Omental fat pad (tissue), 3 donors: ENCODE measurements at regions not wholly inside any gene's neighbourhood (a gene's known extent, or its start where the extent isn't known, plus 50 kb on each side); places are given as distances from the start of the nearest gene placed in this dataset.

Experiments
- ATAC-seq: fragments of 150-250 bp; one replicate; pipeline ENCODE4 v1.9.1; 2016; ENCODE audit warnings: mild to moderate bottlenecking, moderate library complexity; ENCODE audit not compliant: low FRiP score
- DNase-seq: peaks from one replicate; pipeline ENCODE4 v3.0.0-alpha.2; 2019; ENCODE audit warnings: low spot score
- TF ChIP-seq, protein P1 (sequence below), 3 donors: fragments of 450-650 bp; IDR thresholded peaks; one replicate each; pipeline ENCODE4 v1.5.1; 2016 to 2017; ENCODE audit warnings: antibody characterized with exemption in 3 of 3, mild to moderate bottlenecking in 3 of 3, moderate library complexity in 2 of 3

DNA sequence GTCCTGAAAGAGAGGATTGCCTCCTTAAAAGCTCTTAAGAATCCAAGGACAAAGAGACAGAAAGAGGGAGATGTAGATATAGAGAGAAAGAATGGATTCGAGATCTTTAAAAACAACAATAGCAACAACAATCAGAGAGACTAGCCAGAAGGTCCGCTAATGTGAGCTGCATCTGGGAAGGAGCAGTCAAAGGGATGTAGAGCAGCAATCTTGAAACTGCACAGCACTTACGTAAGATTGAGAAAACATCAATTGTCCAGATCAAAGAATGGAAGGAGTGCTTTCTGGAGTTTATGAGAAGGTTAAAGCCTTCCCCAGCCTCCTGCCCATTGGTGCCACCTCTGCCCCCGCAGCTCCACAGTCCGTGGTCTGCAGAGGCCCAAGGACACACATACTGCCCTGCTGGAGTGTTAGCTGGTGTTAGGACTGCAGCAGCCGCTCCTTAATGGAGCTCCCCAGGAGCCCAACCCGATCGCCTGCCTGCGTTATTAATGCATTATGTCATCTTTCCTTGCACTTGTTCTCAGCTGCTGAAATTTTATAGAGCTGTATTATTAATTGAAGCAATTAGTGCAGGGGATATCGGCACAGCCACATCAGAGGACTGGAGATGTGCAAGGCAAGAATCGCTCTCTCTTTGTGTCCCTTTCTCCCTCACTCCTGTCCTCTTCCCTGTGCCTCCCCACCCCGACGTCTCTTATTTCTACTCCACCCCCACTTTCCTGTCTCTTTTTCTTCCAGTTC is 73.0 kb upstream of the CALM2 start:
- no peak for ATAC-seq
- DNase-seq, result no peak
- TF ChIP-seq, protein P1, sequence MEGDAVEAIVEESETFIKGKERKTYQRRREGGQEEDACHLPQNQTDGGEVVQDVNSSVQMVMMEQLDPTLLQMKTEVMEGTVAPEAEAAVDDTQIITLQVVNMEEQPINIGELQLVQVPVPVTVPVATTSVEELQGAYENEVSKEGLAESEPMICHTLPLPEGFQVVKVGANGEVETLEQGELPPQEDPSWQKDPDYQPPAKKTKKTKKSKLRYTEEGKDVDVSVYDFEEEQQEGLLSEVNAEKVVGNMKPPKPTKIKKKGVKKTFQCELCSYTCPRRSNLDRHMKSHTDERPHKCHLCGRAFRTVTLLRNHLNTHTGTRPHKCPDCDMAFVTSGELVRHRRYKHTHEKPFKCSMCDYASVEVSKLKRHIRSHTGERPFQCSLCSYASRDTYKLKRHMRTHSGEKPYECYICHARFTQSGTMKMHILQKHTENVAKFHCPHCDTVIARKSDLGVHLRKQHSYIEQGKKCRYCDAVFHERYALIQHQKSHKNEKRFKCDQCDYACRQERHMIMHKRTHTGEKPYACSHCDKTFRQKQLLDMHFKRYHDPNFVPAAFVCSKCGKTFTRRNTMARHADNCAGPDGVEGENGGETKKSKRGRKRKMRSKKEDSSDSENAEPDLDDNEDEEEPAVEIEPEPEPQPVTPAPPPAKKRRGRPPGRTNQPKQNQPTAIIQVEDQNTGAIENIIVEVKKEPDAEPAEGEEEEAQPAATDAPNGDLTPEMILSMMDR (IDR thresholded peaks at IDR 0.05), result no peak

DNA sequence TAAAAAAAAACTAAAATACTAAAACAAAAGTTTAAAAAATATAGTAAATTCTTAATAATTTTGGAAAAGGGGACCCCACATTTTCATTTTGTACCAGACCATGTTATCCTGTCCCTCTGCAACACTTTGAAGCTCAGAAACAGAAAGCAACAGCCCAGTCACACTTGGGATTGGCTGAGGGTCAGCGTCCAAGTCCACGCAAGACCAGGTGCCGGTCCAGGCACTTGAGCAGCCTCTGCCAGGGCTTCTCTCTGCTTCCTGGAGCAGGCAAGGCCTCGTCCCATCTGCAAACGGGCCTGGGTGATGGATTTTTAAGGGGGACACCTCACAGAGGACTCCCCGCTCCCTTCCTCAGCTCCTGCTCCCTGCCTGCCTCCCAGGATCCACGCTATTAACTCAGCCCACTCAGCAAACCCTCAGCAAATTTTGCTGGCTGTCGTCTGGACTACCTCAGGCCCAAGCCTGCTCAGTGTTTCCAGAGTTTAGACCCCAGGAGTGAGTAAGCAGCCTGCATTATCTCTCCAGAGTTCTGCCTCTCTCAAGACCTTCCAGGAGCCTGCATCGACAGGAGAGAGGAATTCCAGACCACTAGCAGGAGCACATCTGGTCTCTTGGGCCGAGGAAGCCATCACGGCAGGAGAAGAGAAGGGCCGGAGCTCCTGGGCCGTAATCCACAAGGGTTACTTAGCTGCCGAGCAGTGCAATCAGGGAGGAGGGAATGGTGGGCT is 67.4 kb upstream of the CALM2 start:
- TF ChIP-seq, protein P1 (IDR thresholded peaks at IDR 0.05), result no peak
- ATAC-seq, result no peak
- no peak for DNase-seq

DNA sequence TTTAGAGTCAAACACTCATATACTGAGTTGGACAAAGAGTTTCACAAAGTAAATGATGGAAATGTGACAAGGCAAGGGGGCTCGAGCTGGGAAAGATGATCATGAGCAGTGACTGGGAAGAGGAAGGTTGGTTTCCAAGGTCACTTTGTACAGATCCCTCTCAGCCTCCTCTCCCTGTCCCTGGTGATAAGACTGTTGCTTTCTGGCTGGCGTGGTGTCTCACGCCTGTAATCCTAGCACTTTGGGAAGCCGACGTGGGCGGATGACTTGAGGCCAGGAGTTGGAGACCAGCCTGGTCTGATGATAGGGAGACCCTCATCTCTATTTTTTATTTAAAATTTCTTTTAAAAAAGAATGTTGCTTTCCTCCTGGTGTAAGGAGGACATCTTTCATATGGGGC is 65.4 kb upstream of the CALM2 start:
- TF ChIP-seq, protein P1 (IDR thresholded peaks at IDR 0.05), result no peak
- ATAC-seq, result no peak

DNA sequence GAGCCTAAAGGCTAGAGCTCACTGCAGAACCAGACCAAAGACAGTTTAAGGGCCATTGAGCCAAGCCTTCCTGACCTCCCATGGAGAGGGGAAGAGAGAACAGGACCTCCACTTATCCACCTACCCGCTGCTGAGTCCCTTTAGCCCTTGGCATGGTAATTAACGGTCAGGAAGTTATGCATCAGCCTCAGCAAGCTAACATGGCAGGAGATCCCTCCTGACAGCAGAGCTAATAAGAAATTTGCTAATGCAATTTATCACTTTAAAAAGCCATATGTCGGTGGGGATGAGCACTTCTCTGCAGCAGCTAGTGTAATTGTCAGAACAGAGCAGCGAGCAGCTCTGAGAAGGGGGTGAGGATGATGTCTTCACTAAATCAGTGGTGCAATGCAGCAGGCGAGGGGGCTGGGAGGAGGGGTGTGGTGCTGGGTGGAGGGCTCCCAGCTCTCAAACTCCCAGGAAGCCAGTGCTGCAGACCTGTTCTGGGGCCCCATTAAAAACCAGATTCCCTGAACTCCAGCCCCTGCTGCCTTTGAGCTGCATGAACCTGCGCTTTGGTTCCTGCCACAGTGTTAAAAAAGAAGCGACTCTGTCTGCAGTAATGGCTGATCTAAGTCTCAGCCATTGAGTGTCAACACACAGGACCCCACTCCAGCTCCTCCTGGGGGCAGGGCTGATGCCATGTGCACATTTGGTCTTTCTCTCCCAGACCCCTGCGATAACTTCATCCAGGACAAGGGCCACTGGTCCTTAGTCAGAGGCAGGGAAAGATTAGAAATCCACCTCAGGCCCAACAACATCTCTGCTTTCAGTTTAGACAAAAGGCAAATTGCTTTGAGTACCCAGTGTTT is 63.0 kb upstream of the CALM2 start:
- TF ChIP-seq, protein P1 (IDR thresholded peaks at IDR 0.05), result no peak

More for the DNA sequence above, 65.4 kb upstream of the CALM2 start:
- no peak for DNase-seq

DNA sequence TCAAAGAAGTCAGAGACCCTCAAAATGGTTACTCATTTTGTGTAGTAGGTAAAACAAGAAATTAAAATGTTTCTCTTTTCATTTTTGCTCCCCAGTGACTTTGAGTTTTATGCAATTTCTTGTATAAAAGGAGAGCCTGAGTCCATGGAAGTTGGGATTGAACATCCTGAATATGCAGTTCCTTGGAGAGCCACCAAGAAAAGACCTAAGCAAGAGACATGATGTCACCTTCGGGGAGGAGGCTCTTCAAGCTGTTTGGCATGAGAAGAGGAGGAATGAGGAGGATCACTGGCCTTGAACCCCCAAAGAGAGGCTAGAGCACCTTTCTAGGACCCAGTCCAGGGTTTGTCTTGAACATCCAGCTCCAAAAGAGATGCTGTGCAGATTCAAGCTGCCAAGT is 62.3 kb upstream of the CALM2 start:
- ATAC-seq (no peak), DNase-seq (no peak)
- TF ChIP-seq, protein P1 (IDR thresholded peaks at IDR 0.05), result no peak

More for the DNA sequence above, 63.0 kb upstream of the CALM2 start:
- no peak for DNase-seq
- no peak for ATAC-seq

DNA sequence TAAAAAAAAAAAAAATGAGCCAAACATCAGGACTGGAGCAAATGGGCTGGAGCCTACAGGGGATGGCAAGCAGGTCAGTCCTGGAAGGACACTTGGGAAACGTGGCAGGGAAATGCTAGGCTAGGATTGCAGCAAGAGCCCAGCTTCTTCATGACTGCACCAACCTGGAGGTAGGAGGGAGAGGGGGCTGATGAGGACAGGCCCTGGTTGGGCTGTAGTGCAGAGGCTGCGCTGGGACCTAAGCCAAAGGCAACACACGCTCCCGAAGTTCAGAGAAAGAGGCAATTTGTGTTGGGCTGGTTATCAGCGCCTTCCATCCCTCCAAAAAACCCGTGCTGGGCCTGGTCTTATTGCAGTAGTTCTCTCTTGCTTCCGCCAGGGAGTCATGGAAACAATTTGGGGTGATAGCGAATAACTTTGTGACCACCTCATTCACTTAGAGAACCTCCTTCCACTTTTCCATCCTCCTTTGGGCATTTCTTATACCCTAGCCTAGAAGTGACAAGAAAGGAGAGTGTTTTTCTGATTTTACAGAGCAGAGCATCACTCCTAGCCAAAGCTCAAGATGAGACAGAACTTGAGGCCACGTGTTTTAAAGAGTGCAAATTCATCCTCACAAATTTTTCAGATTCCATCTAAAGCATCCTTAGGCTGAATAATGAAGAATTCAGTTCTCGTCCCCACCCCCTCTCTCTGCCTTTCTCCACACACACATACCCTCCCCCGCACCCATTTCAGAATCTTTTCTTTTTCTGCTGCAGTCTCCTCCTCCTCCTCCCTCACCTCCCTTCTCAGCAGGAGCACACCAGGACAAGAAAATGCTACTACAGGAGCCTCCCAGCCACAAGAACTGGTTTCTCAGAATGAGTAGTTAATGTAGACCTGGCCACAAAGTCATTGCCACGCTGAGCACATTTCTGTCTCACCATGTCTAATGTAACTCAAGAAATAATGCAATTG is 61.3 kb upstream of the CALM2 start:
- DNase-seq (no peak), ATAC-seq (peak; percentile 74)
- TF ChIP-seq, protein P1 (IDR thresholded peaks at IDR 0.05), result no peak
